HG03280 (cell line): ENCODE measurements at regions not wholly inside any gene's neighbourhood (a gene's known extent, or its start where the extent isn't known, plus 50 kb on each side); places are given as distances from the start of the nearest gene placed in this dataset.

Experiments
- ATAC-seq: cut with Tn5 transposase; IDR thresholded peaks from one replicate; pipeline ENCODE4 v1.9.1; 2021; ENCODE audit warnings: mild to moderate bottlenecking, moderate library complexity; ENCODE audit not compliant: unreplicated experiment

DNA sequence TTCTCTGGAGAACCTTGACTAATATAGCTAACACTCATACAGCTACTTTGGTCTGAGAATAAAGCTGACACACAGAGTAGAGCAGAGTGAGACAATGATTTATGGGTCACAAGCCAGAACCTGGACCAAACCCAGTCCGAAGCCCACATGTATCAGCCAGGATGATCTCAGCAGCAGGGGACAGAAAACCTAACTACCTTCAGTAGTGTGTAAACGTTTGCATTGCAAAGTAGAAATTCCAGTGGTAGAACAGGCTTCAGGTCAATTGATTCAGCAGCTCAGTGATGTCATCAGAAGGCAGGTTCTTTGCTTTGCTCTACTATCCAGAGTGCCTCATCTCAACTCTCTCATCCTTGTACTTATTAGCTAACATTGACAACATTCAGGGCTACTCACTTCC, 62.5 kb upstream of the PALS2 start:
- no peak for ATAC-seq

DNA sequence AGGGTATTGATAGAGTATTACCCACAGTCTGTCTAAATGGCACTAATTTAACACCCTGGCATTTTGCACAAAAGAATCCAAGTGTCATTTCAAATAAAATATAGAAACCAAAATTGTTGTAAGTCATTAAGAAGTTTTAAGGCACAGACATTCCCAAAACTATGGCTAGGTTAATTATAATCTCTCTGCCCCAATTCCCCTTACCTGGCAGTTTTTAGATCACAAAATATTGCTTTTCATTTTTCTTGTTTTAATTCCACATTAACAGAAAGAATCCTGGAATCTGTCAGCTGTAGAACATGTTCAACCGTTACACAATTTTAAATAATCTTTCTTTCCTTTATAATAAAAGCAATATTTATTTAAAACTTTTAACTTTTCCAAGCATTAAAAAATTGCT, 56.1 kb upstream of the PALS2 start:
- no peak for ATAC-seq

DNA sequence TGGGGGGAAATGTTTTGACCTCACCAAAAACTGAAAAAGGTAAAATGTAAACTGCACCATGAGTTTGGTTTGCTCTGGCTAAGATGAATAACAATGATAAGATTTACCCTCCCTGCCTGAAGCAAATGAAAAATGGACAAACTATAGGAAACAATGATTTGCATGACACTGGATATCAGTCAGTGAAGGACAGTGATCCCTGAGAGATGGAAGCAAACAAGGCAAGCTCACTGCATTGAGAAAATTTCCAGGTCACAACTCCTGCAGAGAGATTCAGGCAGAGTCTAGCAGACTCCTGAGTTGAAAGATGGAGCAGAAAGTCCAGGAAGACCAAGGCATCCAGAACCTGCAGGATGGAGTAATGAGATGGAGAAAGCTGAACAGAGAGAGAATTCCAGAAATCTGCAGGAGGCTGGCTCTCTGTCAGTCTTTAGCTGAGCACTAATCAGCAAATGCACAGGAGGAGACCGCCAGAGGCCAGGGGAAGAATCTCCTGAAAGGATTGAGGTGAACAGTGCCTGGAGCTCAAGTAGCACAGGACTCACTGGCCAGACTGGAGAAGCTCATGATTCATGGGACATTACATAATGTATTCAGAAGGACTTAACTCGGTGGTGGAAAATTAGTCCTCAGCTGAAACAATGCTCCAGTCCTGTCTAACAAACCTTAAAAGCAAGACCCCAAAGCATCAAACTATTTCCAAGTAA, 51.2 kb upstream of the PALS2 start:
- ATAC-seq, result no peak
